Stimulated activated CD4-positive, alpha-beta T cell treated with anti-CD3 and anti-CD28 coated beads, Interleukin-4, amount 100 ng/mL, for 1 hour (primary cell): ENCODE measurements at regions not wholly inside any gene's neighbourhood (a gene's known extent, or its start where the extent isn't known, plus 50 kb on each side); places are given as distances from the start of the nearest gene placed in this dataset.
"Not testable (repeated sequence)": the region's sequence is repeated elsewhere in the genome, so short reads cannot be mapped to it uniquely, and the experiment has no call there.

Experiments
- DNase-seq: peaks from one replicate; pipeline ENCODE4 v3.0.0-alpha.2; 2020

- DNase-seq = no peak
These were observed 245.5 kb upstream of the SLC7A11 start for GRCh38 chr4:138487670-138488069.

GRCh38 chr4:138487230-138487629, 245.1 kb upstream of the SLC7A11 start:
- DNase-seq = no peak

- no peak for DNase-seq
These were observed 243.3 kb upstream of the SLC7A11 start for GRCh38 chr4:138485498-138485897.

- no peak for DNase-seq
These were observed 233.0 kb upstream of the SLC7A11 start for GRCh38 chr4:138475116-138475515.

GRCh38 chr4:138473339-138473738, 231.2 kb upstream of the SLC7A11 start:
- DNase-seq = no peak

GRCh38 chr4:138460477-138461414, 218.6 kb upstream of the SLC7A11 start:
- DNase-seq = no peak

GRCh38 chr4:138458751-138459150, 216.6 kb upstream of the SLC7A11 start:
- no peak for DNase-seq

GRCh38 chr4:138456349-138456748, 214.2 kb upstream of the SLC7A11 start:
- DNase-seq = not testable (repeated sequence)

- no peak for DNase-seq
These were observed 212.9 kb upstream of the SLC7A11 start for GRCh38 chr4:138455097-138455496.

- DNase-seq = no peak
These were observed 210.7 kb upstream of the SLC7A11 start for GRCh38 chr4:138452826-138453225.

- no peak for DNase-seq
These were observed 209.1 kb upstream of the SLC7A11 start for GRCh38 chr4:138451276-138451663.

GRCh38 chr4:138450546-138451275, 208.6 kb upstream of the SLC7A11 start:
- no peak for DNase-seq

GRCh38 chr4:138449938-138450337, 207.8 kb upstream of the SLC7A11 start:
- DNase-seq = no peak

- DNase-seq = no peak
These were observed 206.0 kb upstream of the SLC7A11 start for GRCh38 chr4:138448169-138448568.

GRCh38 chr4:138446456-138446855, 204.3 kb upstream of the SLC7A11 start:
- DNase-seq = no peak

GRCh38 chr4:138445098-138445497, 202.9 kb upstream of the SLC7A11 start:
- no peak for DNase-seq

- DNase-seq = no peak
These were observed 202.1 kb upstream of the SLC7A11 start for GRCh38 chr4:138444260-138444659.

- DNase-seq = no peak
These were observed 197.0 kb upstream of the SLC7A11 start for GRCh38 chr4:138439143-138439581.

GRCh38 chr4:138438608-138439007, 196.5 kb upstream of the SLC7A11 start:
- no peak for DNase-seq

GRCh38 chr4:138437263-138437851, 195.2 kb upstream of the SLC7A11 start:
- DNase-seq = no peak

GRCh38 chr4:138435733-138436132, 193.6 kb upstream of the SLC7A11 start:
- DNase-seq = not testable (repeated sequence)

- DNase-seq = not testable (repeated sequence)
These were observed 192.9 kb upstream of the SLC7A11 start for GRCh38 chr4:138435046-138435445.

GRCh38 chr4:138428611-138429010, 186.5 kb upstream of the SLC7A11 start:
- DNase-seq = no peak

GRCh38 chr4:138426786-138427185, 184.6 kb upstream of the SLC7A11 start:
- DNase-seq = no peak
